Non-pigmented ciliary epithelial cell (primary cell): ENCODE measurements at regions not wholly inside any gene's neighbourhood (a gene's known extent, or its start where the extent isn't known, plus 50 kb on each side); places are given as distances from the start of the nearest gene placed in this dataset.
"Not testable (repeated sequence)": the region's sequence is repeated elsewhere in the genome, so short reads cannot be mapped to it uniquely, and the experiment has no call there.

Experiments used
- DNase-seq: peaks from one replicate; pipeline ENCODE4 v3.0.0-alpha.2; 2010; ENCODE audit warnings: low read depth

DNA sequence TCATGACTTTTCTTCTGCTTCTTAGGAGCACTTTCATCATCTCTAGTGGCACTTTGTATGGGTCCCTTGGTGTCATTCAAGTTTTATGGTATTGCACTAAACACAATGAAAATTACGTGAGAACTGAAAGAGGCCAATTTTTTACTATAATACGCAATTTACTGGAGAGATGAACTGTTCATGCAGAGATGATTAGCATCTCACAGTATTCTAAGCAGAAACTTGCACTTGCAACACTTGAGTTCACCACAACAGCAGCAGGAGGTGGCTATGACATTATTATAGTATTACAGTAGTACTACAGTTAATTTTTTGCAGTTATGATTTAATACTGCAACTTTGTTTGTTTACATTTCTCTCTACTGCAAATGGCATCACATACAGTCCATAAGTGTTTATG, 793.1 kb upstream of the CRIM1 start:
- no peak for DNase-seq

DNA sequence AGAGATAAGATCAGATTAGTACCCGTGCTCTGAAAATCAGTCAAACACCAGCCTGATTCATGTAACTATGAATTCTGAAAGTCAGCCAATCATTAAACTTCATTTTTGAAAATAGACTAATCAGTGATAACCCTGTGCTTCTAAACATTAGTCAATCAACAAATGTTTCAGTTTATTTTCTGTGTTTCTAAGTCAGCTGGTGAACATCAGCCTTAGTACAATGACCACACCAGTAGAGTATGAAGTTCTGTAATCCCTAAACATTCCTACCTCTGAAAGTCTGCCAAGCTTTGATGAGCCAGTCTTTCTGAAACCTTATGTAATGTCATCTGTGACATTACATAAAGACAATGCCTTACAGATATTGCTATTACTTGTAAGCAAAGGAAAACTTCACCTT, 807.4 kb upstream of the CRIM1 start:
- peak; percentile 65 for DNase-seq

DNA sequence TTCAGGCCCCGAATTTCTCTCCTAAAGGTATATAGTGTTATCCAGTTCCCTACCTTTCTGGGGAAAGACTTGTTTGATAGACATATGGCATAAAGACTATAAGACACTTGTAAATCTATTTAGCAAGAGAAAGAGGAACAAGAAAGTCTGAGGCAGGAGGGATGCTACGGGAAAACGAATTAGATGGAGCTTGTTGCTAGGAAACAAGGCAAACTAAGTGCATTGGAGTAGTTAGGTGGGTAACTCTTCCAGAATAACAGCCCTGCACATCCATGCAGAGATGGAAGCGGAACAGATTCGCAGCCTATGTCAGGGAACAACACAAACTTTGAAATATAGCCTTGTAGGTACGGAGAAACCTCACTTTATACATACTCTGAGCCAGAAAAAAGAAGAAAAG, 810.3 kb upstream of the CRIM1 start:
- no peak for DNase-seq

DNA sequence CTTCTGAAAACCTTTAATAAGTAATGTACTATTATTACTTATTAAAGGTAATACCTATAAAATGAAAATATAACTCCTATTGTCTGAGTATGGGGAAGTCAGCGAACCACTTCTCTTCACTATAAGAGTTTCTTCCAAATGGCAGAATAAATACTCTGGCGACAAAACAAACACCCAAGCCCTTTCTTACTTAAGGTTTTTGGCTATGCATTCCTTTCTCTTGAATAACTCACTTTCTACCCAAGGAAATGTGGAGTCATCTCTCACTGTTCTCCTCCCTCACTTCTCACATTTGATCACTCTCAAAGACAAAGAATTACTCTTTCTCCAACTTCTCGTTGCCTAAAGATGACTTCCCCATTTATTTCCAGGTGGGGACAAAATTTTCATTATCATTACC, 816.8 kb upstream of the CRIM1 start:
- no peak for DNase-seq

DNA sequence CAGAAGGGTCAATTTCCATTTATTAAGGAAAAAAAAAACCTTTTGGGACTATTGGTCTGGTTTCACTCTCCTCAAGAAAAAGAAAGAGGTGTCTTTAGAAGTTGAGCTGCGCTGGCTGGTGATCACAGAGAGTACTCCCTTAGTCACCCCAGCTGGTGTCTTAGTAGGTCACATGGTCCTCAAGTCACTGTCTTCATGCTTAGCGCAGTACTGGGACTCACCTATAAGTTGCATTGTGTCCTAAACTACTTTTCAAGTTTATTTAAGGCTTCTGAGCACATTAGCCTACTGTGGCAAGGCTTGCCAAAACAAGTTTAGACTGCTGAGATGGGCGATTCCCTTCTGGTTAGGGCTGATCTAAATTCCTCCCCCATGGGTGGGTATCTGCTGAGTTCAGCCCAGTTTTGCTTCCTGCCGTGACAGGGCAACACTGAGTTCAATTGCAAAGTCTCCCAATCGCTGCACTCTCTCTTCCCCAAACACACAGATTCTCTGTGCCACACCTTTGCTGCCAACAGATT, 824.9 kb upstream of the CRIM1 start:
- DNase-seq, result no peak

DNA sequence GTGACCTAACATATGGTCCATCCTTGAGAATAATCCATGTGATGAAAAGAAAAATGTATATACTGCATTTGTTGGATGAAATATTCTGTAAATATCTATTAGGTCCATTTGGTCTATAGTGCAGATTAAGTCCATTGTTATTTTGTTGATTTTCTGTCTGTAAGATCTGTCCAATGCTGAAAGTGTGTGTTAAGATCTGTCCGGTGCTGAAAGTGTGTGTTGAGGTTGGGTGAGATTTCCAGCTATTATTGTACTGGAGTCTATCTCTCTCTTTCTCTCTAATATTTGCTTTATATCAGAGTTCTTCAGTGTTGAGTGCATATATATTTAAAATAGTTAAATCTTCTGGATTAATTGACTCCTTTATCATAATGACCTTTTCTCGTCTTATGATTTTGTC, 828.8 kb upstream of the CRIM1 start:
- DNase-seq, result no peak

DNA sequence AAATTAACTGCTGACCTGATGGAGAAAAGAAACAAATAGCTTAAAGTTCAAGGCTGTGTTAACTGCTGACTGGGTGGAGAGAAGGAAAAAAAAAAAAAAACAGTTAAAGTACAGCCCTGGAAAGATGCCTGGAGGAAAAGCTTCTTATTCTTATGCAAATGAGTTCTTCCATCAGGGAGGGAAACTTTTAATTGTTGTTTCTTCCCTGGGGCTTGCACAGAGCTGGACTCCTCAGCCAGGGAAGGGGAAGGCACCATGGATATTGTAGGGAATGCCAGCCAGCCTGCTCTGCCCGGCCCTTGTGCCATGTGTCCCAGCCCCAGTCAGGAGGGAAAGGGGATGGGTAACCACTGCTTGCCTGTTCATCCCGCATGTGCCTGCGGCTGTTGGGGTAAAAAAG, 833.1 kb upstream of the CRIM1 start:
- no peak for DNase-seq

DNA sequence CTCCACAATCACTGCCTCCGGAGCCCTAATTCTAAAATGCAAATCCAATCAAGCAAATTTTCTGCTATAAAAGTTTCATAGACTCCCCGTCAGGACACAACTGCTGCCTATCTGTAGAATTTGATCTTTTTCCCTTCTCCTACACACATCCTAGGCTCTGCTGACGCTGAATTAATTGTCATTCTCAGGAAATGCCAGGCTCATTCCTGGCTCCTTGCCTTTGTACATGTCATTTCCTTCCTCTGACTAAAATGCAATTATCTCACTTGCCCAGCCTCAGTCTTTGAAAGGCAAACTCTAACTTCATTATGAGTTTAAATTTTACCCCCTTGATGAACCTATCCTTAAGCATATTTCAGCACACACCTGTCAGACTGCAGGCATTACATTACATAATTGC, 844.9 kb upstream of the CRIM1 start:
- DNase-seq, result no peak

DNA sequence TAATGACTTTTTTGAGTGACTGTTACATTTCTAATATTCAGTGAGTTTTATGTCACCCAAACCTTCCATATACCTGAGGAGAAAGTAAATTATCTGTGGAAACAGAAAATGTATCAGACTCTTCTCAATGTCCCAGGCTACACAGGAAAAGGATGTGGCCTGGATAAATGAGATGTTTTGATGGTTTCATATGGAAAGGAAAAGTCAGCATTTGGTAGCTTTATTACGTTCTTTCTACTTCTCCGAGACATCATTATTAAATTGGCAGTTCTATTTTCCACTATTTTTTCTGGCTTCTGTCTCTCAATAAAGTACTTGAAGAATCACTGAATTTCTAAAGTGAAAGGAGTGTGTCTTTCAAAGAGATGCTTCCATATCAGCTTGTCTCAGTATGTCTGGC, 847.0 kb upstream of the CRIM1 start:
- no peak for DNase-seq

DNA sequence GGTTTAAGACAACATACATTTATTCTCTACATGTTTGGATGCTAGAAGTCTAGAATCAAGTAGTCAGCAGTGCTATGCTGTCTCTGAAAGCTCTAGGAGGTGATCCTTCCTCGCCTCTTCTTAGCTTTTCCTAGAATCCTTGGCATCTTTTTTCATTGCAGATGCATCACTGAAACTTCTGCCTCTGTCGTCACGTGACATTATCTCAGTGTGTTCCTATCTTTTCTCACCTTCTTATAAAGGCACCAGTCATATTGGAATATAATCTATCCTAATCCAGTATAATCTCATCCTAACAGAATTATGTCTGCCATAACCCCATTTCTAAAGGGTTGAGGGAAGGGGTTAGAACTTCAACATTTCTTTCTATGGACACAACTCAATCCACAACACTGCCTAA, 851.2 kb upstream of the CRIM1 start:
- DNase-seq, result no peak

DNA sequence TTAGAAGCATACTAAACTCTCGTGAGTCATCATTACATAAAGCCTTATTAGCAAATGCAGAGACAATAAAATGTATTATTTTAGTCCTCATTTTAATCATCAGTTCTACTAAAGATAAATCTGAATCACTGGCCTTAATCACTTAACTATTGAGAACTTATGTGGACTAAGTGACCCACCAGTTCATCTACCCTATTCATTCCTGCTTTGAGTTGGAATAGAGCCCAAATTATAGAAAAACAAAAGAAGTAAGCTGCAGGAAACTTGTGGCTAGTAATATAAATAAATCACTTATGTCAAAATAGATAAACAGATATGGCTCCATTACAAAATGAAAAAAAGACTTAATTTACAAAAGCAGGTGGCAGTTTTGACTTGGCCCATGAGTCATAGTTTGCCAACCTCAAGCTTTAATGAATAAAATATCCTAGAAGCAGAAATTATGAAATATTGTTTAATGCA, 851.8 kb upstream of the CRIM1 start:
- DNase-seq, result no peak

DNA sequence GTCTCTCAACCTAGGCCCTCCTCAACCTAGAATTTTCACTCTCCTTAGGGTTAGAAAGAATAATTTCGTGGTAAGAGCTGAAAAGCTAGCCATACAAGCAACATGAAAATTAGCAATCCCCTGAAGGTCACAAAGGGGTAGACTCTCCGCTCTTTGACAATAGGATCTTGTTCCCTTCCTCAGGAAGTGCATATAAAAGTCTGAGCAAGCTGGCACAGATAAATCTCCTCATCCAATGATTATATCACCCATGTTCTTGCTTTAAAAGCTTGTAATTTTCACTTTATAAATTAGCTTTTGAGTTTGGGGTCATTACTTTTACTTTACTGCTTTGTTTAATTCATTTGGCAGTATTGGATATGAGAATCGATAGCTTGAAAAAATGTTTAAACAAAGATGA, 852.3 kb upstream of the CRIM1 start:
- DNase-seq, result no peak

DNA sequence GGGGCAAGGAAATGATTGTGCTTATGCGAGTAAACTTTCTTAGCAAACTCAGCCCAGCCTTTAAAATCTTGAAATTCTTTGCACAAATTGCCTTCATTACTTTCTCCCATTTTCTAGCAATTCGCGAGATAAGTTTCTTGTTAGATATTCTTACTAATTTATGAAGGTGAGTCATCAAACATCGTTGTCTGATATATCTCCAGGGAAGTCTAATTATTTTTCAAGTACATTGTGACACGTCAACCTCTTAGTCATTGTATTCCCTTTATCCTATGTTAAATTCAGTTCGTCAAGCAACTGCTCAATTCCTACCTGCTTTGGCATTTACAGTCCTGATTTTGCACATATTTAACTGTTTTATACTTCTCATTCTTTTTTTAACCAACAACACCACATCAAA, 854.5 kb upstream of the CRIM1 start:
- DNase-seq, result no peak

DNA sequence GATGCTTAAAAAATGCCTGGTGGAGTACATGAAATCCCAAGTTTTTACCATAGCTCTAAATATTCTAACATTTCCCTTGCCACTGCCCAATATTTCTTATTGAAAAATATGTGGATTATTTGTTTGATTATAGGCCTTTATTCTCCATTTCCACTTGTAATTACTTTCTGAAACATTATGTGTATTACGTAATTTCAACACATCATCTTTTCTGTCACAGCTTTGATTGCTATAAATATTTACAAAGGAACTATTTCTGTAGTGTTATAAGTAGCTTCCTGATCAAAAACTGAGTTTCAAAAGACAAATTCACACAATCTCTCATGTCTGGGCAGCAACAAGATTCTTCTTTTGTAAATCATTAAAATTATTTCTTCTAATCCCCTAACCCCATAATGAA, 859.6 kb upstream of the CRIM1 start:
- DNase-seq, result no peak

DNA sequence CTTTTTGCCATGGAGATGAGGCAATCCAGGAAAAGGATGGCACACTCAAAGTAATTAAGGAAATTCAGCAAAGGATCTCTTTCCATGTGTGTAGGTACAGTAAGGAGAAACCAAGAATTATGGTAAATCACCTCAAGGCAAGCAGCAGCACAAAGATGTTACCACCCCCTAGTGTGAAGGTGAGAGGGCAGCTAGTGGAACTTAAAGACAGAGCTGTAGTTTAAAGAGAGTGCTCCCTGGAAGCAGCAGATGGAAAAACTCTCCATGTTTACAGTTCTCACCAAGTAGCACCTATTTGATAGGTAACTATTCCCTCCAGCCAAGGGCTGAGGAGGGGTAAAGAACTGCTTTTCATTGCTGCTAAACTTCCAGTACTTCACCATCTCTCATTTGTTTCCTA, 860.4 kb upstream of the CRIM1 start:
- no peak for DNase-seq

DNA sequence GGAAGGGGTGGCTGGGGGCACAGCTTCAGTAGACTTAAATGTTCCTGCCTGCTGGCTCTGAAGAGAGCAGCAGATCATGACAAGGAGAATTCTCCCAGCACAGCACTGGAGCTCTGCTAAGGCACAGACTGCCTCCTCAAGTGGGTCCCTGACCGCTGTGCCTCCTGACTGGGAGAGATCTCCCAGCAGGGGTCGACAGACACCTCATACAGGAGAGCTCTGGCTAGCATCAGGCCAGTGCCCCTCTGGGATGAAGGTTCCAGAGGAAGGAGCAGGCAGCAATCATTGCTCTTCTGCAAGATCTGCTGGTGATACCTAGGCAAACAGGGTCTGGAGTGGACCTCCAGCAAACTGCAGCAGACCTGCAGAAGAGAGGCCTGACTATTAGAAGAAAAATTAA, 877.5 kb upstream of the CRIM1 start:
- DNase-seq, result not testable (repeated sequence)

DNA sequence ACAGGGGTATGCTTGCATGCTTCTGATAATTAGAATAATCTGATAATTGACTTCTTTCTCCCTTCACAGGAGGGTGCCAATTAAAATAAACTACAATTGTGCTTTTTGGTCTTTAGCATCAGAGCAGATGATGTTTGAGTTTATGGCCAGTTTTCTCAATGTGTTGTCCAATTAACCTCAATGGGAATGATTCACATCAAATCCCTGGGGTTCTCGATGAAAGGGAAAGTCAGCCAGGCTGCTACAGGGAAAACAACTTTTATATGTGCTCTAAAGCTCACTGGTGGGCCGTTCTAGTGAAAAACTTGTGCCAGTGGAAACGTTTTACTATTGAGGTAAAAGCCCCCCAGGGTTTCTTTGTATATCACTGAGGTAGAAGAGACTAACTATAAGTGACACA, 887.3 kb upstream of the CRIM1 start:
- no peak for DNase-seq

DNA sequence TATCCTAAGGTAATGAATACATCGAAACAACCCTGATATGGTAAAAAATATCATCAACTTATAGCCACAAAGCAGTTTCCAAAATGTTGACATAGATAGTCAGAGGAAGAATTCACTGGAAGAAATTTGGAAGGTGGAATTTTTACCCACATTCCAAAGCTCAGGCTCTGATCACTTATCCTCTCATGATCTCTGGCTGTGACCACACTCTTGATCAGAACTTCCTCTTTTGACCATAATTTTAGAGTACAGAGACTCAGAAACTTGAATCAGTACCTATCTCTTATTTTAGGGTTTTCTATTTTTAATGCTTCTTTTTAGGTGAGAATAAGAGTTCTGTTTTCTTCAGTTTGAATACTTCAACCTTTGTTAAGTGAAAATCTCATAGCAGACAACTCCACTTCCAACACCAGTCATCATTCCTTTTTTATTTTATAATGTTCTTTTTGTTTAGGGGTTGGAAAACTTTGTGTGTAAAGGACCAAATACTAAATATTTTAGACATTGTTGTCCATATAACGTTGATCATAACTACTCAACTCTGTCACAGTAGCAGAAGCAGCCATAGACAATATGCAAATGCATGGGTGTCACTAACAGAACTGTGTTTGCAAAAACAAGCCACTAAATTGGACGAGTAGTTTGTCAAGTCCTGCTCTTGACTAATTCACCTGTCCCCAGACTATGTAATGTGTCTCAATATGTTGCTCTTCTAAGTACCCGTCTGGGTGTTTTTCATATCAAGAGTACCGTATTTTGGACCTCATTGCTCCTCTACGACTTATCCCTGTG, 891.6 kb upstream of the CRIM1 start:
- DNase-seq, result no peak

DNA sequence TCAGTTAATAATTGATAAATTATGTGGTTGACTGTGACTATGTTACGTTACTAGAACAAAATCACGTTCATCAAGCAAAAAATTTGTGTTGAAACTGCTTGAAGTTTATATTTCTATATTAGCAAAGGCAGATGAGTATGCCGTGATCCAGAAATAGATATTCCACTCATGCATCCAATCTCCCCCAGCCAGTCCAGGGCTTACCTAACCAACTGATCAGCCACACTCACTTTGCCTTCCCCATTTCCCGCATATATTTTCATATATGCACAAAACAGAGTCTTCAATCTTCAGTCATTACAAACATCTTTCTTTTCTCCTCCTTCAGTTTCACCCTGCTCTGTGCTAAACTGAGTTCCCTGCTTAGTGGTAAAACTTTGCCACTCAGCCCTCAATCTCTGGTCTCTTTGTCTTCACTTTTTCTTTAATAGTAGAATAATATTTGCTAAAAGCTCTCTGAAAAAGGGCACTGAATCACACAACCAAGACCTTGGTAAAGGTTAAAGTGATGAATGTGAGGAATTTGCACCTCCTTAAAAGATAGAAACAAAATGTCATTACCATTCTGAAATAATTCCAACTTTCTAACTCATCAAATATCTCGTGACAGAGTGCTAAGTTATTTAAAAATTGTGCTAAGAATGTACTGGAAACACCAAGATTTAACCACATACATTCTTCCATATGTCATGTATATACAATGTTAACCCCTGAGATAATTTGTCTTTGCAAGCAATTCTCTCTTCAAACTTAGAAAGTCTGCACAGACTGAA, 893.2 kb upstream of the CRIM1 start:
- peak; percentile 60 for DNase-seq

DNA sequence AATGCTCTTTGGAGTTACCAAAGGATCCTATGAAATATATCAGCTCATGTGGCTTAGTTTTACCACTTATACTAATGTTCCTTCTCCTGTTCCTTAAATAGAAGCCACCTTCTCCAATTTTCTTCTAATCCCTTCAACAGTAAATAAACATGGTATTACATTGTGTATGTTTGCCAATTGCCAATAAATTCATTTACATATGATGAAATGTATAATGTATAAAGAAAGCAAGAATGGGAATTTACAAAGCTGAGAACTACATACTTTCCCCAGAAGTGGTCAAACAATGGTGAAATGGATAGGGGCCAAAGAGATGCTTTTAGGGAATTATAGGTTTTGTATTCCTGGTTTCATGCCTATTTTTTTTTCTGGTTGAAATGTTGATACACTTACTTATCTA, 894.2 kb upstream of the CRIM1 start:
- no peak for DNase-seq

DNA sequence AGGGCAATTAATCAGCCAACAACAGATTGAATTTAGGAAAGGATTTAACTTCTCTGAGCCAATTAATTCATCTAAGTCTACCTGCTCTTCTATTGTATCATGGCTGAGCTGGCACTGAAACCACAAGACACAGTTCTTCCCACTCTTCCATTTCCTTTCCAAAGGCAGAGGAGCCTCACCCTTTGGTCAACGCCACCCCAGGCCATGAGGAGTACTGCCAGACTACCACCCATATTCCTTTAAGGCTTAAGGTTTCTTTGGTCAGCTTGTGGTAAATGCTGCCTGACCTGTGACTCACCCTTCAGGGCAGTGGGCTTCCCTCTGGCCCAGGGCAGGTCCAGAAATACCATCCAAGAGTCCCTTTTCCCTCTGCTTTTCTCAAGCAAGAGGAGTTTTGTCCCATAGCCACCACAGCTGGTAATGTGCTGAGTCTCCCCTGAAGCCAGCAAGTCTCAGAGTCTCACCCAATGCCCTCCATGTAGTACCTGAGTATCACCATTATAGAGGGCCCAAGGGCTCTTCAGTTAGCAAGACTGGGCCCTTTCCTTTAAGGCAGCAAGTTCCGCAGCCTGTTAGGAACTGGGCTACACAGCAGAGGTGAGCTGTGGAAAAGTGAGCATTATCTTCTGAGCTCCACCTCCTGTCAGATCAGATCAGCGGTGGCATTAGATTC, 900.5 kb upstream of the CRIM1 start:
- no peak for DNase-seq

DNA sequence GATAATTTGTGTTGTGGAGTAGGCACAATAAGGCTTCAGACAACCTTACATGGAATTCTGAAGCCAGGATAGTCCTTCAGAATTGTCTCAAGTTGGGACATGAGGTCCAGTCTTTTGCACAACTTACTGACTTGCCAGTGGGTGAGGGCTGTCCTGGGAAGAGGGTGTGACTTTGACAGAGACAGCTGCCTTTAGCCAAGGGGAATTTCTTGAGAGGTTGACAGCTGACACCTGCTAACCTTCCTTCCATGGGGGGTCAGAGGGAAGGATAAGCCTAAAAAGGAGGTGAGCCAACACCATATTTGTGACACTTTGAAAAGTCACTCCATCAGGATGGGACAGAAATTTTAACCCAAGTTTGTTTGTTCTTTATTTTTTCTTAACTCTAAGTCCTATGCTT, 907.8 kb upstream of the CRIM1 start:
- DNase-seq, result no peak

DNA sequence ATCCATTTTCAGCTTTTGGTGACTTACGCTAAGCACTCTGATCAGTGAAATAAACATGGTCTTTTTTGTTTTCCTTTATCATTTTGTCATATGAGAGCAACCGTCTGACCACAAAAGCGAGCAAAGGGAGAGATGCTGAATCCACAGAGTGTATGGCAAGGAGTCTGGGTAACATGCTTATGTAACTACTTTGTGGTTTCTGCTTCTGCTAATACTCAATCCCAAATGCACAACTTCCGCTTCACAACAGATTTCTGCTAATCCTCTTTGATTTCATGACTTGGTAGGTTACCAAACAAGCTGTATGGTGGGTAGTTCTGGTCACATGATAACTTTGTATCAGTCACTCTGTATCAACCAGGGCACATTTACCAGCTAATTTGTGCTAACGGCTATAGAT, 908.4 kb upstream of the CRIM1 start:
- no peak for DNase-seq
